SK-N-SH treated with all-trans-retinoic acid at 6 μM for 48 hours (cell line): ENCODE measurements at regions not wholly inside any gene's neighbourhood (a gene's known extent, or its start where the extent isn't known, plus 50 kb on each side); places are given as distances from the start of the nearest gene placed in this dataset.

ENCODE experiments used
- ATAC-seq: fragments of 200-7000 bp; cut with Tn5 transposase; 3 replicates; pipeline ENCODE4 v1.9.1; 2020; ENCODE audit warnings: mild to moderate bottlenecking, moderate library complexity
- CSDC2 ChIP-seq: fragments of 250-450 bp; sonication (Bioruptor Pico); IDR thresholded peaks from 2 replicates; pipeline ENCODE4 v1.5.0; 2020; ENCODE audit warnings: mild to moderate bottlenecking, moderate library complexity
- CSRNP3 ChIP-seq: fragments of 250-450 bp; sonication (Bioruptor Pico); IDR thresholded peaks from 2 replicates; pipeline ENCODE4 v1.5.1; 2021; ENCODE audit warnings: mild to moderate bottlenecking, moderate library complexity
- ESRRG ChIP-seq: fragments of 250-450 bp; sonication (Bioruptor Pico); IDR thresholded peaks from 2 replicates; pipeline ENCODE4 v1.6.1; 2021; ENCODE audit warnings: mild to moderate bottlenecking
- ISL1 ChIP-seq: fragments of 250-450 bp; sonication (Bioruptor Pico); IDR thresholded peaks from 2 replicates; pipeline ENCODE4 v2.1.2; 2022; ENCODE audit warnings: mild to moderate bottlenecking, moderate library complexity
- OSR1 ChIP-seq: fragments of 250-450 bp; sonication (Bioruptor Pico); IDR thresholded peaks from 2 replicates; pipeline ENCODE4 v1.8.0; 2022; ENCODE audit warnings: moderate library complexity, mild to moderate bottlenecking, inconsistent platforms
- PATZ1 ChIP-seq: fragments of 250-450 bp; sonication (Bioruptor Pico); IDR thresholded peaks from 2 replicates; pipeline ENCODE4 v1.8.0; 2020; ENCODE audit warnings: mild to moderate bottlenecking, moderate library complexity, borderline replicate concordance
- RARB ChIP-seq: fragments of 250-450 bp; sonication (Bioruptor Pico); IDR thresholded peaks from 2 replicates; pipeline ENCODE4 v1.8.0; 2021; ENCODE audit warnings: mild to moderate bottlenecking, moderate library complexity
- TCF4 ChIP-seq: fragments of 250-450 bp; sonication (Bioruptor Pico); IDR thresholded peaks from 2 replicates; pipeline ENCODE4 v1.8.0; 2021; ENCODE audit warnings: mild to moderate bottlenecking, moderate library complexity, borderline replicate concordance
- ZC3H10 ChIP-seq: fragments of 250-450 bp; sonication (Bioruptor Pico); IDR thresholded peaks from 2 replicates; pipeline ENCODE4 v1.5.1; 2021; ENCODE audit warnings: mild to moderate bottlenecking, moderate library complexity
- ZFP3 ChIP-seq: fragments of 250-450 bp; sonication (Bioruptor Pico); IDR thresholded peaks from 2 replicates; pipeline ENCODE4 v1.5.0; 2020; ENCODE audit warnings: mild to moderate bottlenecking, moderate library complexity
- ZFP30 ChIP-seq: fragments of 450-650 bp; formaldehyde crosslinking; IDR thresholded peaks from 2 replicates; pipeline ENCODE4 v1.5.0; 2022; ENCODE audit warnings: mild to moderate bottlenecking, moderate library complexity
- ZNF565 ChIP-seq: fragments of 450-650 bp; formaldehyde crosslinking; conservative IDR thresholded peaks from 2 replicates; pipeline ENCODE4 v1.5.0; 2020; ENCODE audit warnings: low read depth, mild to moderate bottlenecking, moderate library complexity
- ZNF8 ChIP-seq: fragments of 450-650 bp; formaldehyde crosslinking; IDR thresholded peaks from 2 replicates; pipeline ENCODE4 v1.5.0; 2020; ENCODE audit warnings: mild to moderate bottlenecking, moderate library complexity
- TF ChIP-seq, protein P1 (sequence below): fragments of 250-450 bp; sonication (Bioruptor Pico); IDR thresholded peaks from 2 replicates; pipeline ENCODE4 v1.5.1; 2020; ENCODE audit warnings: low read depth, mild to moderate bottlenecking, moderate library complexity
- TF ChIP-seq, protein P2 (sequence below): fragments of 250-450 bp; sonication (Bioruptor Pico); IDR thresholded peaks from 2 replicates; pipeline ENCODE4 v1.5.0; 2020; ENCODE audit warnings: mild to moderate bottlenecking, moderate library complexity

- no peak for ATAC-seq
- TF ChIP-seq CSDC2 (CRISPR knock-in tag) (no peak), OSR1 (CRISPR knock-in tag) (no peak), ISL1 (CRISPR knock-in tag) (no peak), ZNF565 (no peak), RARB (CRISPR knock-in tag) (no peak), ZNF8 (CRISPR knock-in tag) (no peak), TCF4 (no peak), ESRRG (no peak), ZC3H10 (CRISPR knock-in tag) (no peak), CSRNP3 (no peak), PATZ1 (CRISPR knock-in tag) (no peak), ZFP3 (CRISPR knock-in tag) (no peak)
- TF ChIP-seq, protein P1, sequence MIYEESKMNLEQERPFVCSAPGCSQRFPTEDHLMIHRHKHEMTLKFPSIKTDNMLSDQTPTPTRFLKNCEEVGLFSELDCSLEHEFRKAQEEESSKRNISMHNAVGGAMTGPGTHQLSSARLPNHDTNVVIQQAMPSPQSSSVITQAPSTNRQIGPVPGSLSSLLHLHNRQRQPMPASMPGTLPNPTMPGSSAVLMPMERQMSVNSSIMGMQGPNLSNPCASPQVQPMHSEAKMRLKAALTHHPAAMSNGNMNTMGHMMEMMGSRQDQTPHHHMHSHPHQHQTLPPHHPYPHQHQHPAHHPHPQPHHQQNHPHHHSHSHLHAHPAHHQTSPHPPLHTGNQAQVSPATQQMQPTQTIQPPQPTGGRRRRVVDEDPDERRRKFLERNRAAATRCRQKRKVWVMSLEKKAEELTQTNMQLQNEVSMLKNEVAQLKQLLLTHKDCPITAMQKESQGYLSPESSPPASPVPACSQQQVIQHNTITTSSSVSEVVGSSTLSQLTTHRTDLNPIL (CRISPR knock-in tag), result no peak
- TF ChIP-seq, protein P2, sequence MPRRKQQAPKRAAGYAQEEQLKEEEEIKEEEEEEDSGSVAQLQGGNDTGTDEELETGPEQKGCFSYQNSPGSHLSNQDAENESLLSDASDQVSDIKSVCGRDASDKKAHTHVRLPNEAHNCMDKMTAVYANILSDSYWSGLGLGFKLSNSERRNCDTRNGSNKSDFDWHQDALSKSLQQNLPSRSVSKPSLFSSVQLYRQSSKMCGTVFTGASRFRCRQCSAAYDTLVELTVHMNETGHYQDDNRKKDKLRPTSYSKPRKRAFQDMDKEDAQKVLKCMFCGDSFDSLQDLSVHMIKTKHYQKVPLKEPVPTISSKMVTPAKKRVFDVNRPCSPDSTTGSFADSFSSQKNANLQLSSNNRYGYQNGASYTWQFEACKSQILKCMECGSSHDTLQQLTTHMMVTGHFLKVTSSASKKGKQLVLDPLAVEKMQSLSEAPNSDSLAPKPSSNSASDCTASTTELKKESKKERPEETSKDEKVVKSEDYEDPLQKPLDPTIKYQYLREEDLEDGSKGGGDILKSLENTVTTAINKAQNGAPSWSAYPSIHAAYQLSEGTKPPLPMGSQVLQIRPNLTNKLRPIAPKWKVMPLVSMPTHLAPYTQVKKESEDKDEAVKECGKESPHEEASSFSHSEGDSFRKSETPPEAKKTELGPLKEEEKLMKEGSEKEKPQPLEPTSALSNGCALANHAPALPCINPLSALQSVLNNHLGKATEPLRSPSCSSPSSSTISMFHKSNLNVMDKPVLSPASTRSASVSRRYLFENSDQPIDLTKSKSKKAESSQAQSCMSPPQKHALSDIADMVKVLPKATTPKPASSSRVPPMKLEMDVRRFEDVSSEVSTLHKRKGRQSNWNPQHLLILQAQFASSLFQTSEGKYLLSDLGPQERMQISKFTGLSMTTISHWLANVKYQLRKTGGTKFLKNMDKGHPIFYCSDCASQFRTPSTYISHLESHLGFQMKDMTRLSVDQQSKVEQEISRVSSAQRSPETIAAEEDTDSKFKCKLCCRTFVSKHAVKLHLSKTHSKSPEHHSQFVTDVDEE (CRISPR knock-in tag), result no peak
- TF ChIP-seq, all 23 proteins: peak for 0
Measured at GRCh38 chr6:30272032-30272431, 54.7 kb upstream of the TRIM39 start.

- TF ChIP-seq ISL1 (CRISPR knock-in tag) (no peak), PATZ1 (CRISPR knock-in tag) (no peak), CSRNP3 (no peak), ZNF565 (no peak), ZFP30 (CRISPR knock-in tag) (no peak)
- TF ChIP-seq, protein P1 (CRISPR knock-in tag), result no peak
- TF ChIP-seq, protein P2 (CRISPR knock-in tag), result no peak
- ATAC-seq, result no peak
Measured at GRCh38 chr6:30267423-30267822, 54.2 kb upstream of the TRIM26 start.
